GM12878 (cell line): ENCODE measurements at regions not wholly inside any gene's neighbourhood (a gene's known extent, or its start where the extent isn't known, plus 50 kb on each side); places are given as distances from the start of the nearest gene placed in this dataset.

Source experiments
- ATAC-seq: fragments of 200-7000 bp; cut with Tn5 transposase; 3 replicates; pipeline ENCODE4 v1.9.1; 2020; ENCODE audit warnings: mild to moderate bottlenecking, moderate library complexity
- BruUV-seq: library from RNA; stranded (reverse); fragments of 400-500 nt; replicated peaks from 2 replicates; lab custom pipeline; 2021; lab: Mats Ljungman, UMichigan
- CTCF ChIA-PET: fragments of 300-600 bp; sonication (Branson Sonifier 250); formaldehyde crosslinking; extraction: SDS; loops from one replicate; lab custom pipeline; 2021; ENCODE audit warnings: inconsistent platforms; lab: Yijun Ruan, JAX
- POLR2A ChIA-PET: fragments of 350-600 bp; formaldehyde crosslinking; extraction: SDS; loops from one replicate; lab custom pipeline; 2021; ENCODE audit warnings: inconsistent platforms; lab: Charles Lee
- RAD21 ChIA-PET: fragments of 300-600 bp; sonication (Branson Sonifier 250); formaldehyde crosslinking; loops from one replicate; lab custom pipeline; 2023; ENCODE audit warnings: antibody characterized with exemption; ENCODE audit not compliant: unreplicated experiment; lab: Charles Lee
- SMC1A ChIA-PET: fragments of 300-600 bp; sonication (Branson Sonifier 250); formaldehyde crosslinking; loops from one replicate; lab custom pipeline; 2023; ENCODE audit not compliant: unreplicated experiment, uncharacterized antibody; lab: Charles Lee
- DNase-seq: peaks from one replicate; pipeline ENCODE4 v3.0.0-alpha.2; 2011; ENCODE audit warnings: low read depth, low spot score
- FAIRE-seq: peaks from 3 replicates; lab custom pipeline; 2011; peaks lifted over from hg19 to GRCh38; lab: Jason Lieb, UNC
- H2AFZ ChIP-seq: 2 replicates; pipeline ENCODE4 v1.6.0; 2011; ENCODE audit warnings: low read depth, low read length, control low read depth; ENCODE audit not compliant: control insufficient read depth
- H3K27ac ChIP-seq: 2 replicates; pipeline ENCODE4 v1.5.1; 2011; ENCODE audit warnings: control low read depth; ENCODE audit not compliant: control insufficient read depth, insufficient read depth
- H3K27me3 ChIP-seq, 2 experiments: replicated peaks in 1 of 2; 2 replicates each; pipeline versions ENCODE4 v1.6.0 to v1.6.1; 2011; ENCODE audit warnings: low read length in 1 of 2; ENCODE audit not compliant: control insufficient read depth in 2 of 2, insufficient read depth in 2 of 2
- H3K36me3 ChIP-seq, 2 experiments: 2 replicates each; pipeline ENCODE4 v1.5.1; 2011; ENCODE audit warnings: low read length in 1 of 2; ENCODE audit not compliant: control insufficient read depth in 2 of 2, insufficient read depth in 2 of 2
- H3K4me1 ChIP-seq: 2 replicates; pipeline ENCODE4 v1.6.1; 2011; ENCODE audit warnings: mild to moderate bottlenecking, low read length, moderate library complexity, mixed read lengths; ENCODE audit not compliant: control insufficient read depth, insufficient read depth
- H3K4me2 ChIP-seq: 2 replicates; pipeline ENCODE4 v1.6.0; 2011; ENCODE audit warnings: control low read depth; ENCODE audit not compliant: control insufficient read depth, insufficient read depth
- H3K4me3 ChIP-seq: fragments of 200-600 bp; sonication (generic); 2 replicates; pipeline ENCODE4 v1.5.1; 2016
- H3K79me2 ChIP-seq: 2 replicates; pipeline ENCODE4 v1.6.0; 2011; ENCODE audit warnings: low read length; ENCODE audit not compliant: control insufficient read depth, insufficient read depth
- H3K9ac ChIP-seq: 2 replicates; pipeline ENCODE4 v1.8.0; 2011; ENCODE audit warnings: low read length, control low read depth, mixed read lengths; ENCODE audit not compliant: control insufficient read depth, insufficient read depth
- H3K9me3 ChIP-seq: replicated peaks from 3 replicates; pipeline ENCODE4 v1.5.1; 2011; ENCODE audit warnings: mild to moderate bottlenecking, low read length; ENCODE audit not compliant: control insufficient read depth, insufficient read depth
- H4K20me1 ChIP-seq: 2 replicates; pipeline ENCODE4 v1.6.0; 2011; ENCODE audit not compliant: control insufficient read depth, insufficient read depth
- BMI1 ChIP-seq: fragments of 450-650 bp; IDR thresholded peaks from 2 replicates; pipeline ENCODE4 v1.6.1; 2016; ENCODE audit warnings: mild to moderate bottlenecking, moderate library complexity, borderline replicate concordance
- BRCA1 ChIP-seq: IDR thresholded peaks from 2 replicates; pipeline ENCODE4 v1.6.1; 2011; ENCODE audit warnings: low read depth, low read length, improper control_type of control experiment
- FOXM1 ChIP-seq: IDR thresholded peaks from 2 replicates; pipeline ENCODE4 v1.6.1; 2012; ENCODE audit warnings: low read depth, mild to moderate bottlenecking, inconsistent platforms, low read length, moderate library complexity
- JUND ChIP-seq: IDR thresholded peaks from 2 replicates; pipeline ENCODE4 v1.6.1; 2012; ENCODE audit warnings: low read depth, mild to moderate bottlenecking, low read length, improper control_type of control experiment, moderate library complexity
- LARP7 ChIP-seq: fragments of 450-650 bp; IDR thresholded peaks from 2 replicates; pipeline ENCODE4 v1.6.1; 2017; ENCODE audit warnings: mild to moderate bottlenecking
- NR2C2 ChIP-seq: IDR thresholded peaks from 2 replicates; pipeline ENCODE4 v1.6.1; 2011; ENCODE audit warnings: borderline replicate concordance, low read depth; ENCODE audit not compliant: control insufficient read depth, insufficient read length
- SIN3A ChIP-seq: IDR thresholded peaks from 2 replicates; pipeline ENCODE4 v1.6.1; 2012; ENCODE audit warnings: low read depth, low read length, improper control_type of control experiment
- SP1 ChIP-seq: IDR thresholded peaks from one replicate; pipeline ENCODE4 v1.6.1; 2011; ENCODE audit warnings: low read depth, low read length
- ZZZ3 ChIP-seq: IDR thresholded peaks from 2 replicates; pipeline ENCODE4 v1.6.1; 2011; ENCODE audit warnings: low read depth; ENCODE audit not compliant: control insufficient read depth, insufficient read length
- WGBS: methylation state at CpG from one replicate; pipeline ENCODE4 v1.1.6; 2016; ENCODE audit warnings: low lambda C conversion rate; ENCODE audit not compliant: insufficient replicate concordance, insufficient coverage; ENCODE audit errors: missing lambda C conversion rate; 5-methylcytosine and 5-hydroxymethylcytosine counted together
- in situ Hi-C: fragments of 300-500 bp; cut with MboI; formaldehyde crosslinking; loops from 9 replicates; pipeline ENCODE4 v1.14.3; 2018; ENCODE audit warnings: mixed read lengths
- intact Hi-C: fragments of 100-400 bp; cut with micrococcal nuclease; formaldehyde crosslinking; loops from one replicate; pipeline ENCODE4 v1.14.2; 2022; ENCODE audit not compliant: unreplicated experiment
- TF ChIP-seq, protein P1 (sequence below): IDR thresholded peaks from 2 replicates; pipeline ENCODE4 v1.6.1; 2011; ENCODE audit warnings: low read depth, low read length, improper control_type of control experiment, borderline replicate concordance
- TF ChIP-seq, protein P2 (sequence below): fragments of 450-650 bp; IDR thresholded peaks from 2 replicates; pipeline ENCODE4 v1.6.1; 2014; ENCODE audit warnings: mild to moderate bottlenecking

DNA sequence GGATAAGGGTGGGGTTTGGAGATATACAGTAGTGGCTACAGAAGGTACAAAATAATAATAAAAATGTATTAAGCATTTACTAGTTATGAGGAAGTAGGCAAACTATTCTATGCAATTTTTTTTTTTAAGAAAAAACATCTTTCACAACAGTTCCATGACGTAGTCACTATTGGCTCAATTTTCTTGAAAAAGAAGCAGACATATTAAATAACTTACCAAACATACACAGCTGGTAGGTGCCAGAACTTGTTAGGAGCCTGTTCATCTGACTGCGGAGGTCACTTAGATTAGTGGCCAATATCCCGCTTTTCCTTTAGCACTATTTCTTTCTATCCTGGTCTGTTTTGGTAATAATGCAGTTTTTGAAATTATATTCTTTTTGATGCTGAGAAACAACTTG is 593.5 kb downstream of the KCTD12 start (continued):
- TF ChIP-seq, protein P1, sequence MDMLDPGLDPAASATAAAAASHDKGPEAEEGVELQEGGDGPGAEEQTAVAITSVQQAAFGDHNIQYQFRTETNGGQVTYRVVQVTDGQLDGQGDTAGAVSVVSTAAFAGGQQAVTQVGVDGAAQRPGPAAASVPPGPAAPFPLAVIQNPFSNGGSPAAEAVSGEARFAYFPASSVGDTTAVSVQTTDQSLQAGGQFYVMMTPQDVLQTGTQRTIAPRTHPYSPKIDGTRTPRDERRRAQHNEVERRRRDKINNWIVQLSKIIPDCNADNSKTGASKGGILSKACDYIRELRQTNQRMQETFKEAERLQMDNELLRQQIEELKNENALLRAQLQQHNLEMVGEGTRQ = no peak
- TF ChIP-seq BMI1 (no peak), JUND (no peak), ZZZ3 (no peak)
- TF ChIP-seq, all 136 proteins: peak for 0

DNA sequence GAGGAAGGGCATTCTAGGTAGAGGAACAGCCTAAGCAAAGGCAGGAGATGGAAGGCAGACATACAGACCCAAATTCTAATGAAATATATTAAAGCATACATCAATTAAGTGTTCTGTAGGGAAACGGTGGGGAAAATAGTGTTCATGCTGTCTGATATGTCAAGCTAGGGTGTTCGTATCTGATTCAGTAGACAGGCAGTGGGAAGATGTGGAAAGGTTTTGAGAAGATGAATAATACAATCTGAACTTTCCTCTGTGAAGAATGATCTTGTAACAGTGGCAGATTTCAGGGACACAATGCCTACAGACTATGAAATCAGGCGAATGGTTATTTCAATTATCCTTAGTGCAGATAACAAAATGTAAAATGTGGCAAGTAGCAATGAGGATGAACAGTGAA is 594.2 kb downstream of the KCTD12 start:
- Histone ChIP-seq H3K27me3 (no peaks in the 10 kb centered on the region), H4K20me1 (no peaks in the 10 kb centered on the region), H3K4me1 (no peaks in the 10 kb centered on the region), H3K27ac (no peak overlapping the region), H2AFZ (no peak overlapping the region), H3K9me3 (no peaks in the 10 kb centered on the region), H3K4me2 (no peak overlapping the region), H3K9ac (no peak overlapping the region), H3K4me3 (no peak overlapping the region), H3K79me2 (no peaks in the 10 kb centered on the region), H3K36me3 (no peaks in the 10 kb centered on the region)
- DNase-seq (no peak), FAIRE-seq (no peak), ATAC-seq (no peak)
- TF ChIP-seq SIN3A (no peak), BRCA1 (no peak), FOXM1 (no peak), NR2C2 (no peak), SP1 (no peak), LARP7 (no peak)
- TF ChIP-seq, protein P2, sequence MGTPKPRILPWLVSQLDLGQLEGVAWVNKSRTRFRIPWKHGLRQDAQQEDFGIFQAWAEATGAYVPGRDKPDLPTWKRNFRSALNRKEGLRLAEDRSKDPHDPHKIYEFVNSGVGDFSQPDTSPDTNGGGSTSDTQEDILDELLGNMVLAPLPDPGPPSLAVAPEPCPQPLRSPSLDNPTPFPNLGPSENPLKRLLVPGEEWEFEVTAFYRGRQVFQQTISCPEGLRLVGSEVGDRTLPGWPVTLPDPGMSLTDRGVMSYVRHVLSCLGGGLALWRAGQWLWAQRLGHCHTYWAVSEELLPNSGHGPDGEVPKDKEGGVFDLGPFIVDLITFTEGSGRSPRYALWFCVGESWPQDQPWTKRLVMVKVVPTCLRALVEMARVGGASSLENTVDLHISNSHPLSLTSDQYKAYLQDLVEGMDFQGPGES = no peak
- intact Hi-C loops (no loop called here), in situ Hi-C loops (no loop called here)
- ChIA-PET RAD21 (no interaction called here), POLR2A (no interaction called here), CTCF (no interaction called here), SMC1A (no interaction called here)
- 28% methylated on average over 3 of the region's 3 CpGs for WGBS
- BruUV-seq = no TSS peak
